Astrocyte of the cerebellum (primary cell): ENCODE measurements at regions not wholly inside any gene's neighbourhood (a gene's known extent, or its start where the extent isn't known, plus 50 kb on each side); places are given as distances from the start of the nearest gene placed in this dataset.
"Not testable (repeated sequence)": the region's sequence is repeated elsewhere in the genome, so short reads cannot be mapped to it uniquely, and the experiment has no call there.

Source experiments
- DNase-seq: peaks from one replicate; pipeline ENCODE4 v3.0.0-alpha.2; 2011; ENCODE audit warnings: low read depth
- H3K4me3 ChIP-seq: 2 replicates; pipeline ENCODE4 v1.5.1; 2011; ENCODE audit warnings: mild to moderate bottlenecking, low read depth, low read length, moderate library complexity
- in situ Hi-C: cut with HindIII; loops from 2 replicates; pipeline ENCODE4 v1.10.0; 2017; ENCODE audit warnings: low sequenced_read_pairs
- TF ChIP-seq, protein P1 (sequence below): IDR thresholded peaks from 2 replicates; pipeline ENCODE4 v1.5.1; 2012; ENCODE audit warnings: low read length, low read depth, moderate library complexity, mild to moderate bottlenecking; ENCODE audit errors: missing control alignments

GRCh38 chr1:182226618-182227017 is 165.0 kb downstream of the GLUL start:
- TF ChIP-seq, protein P1, sequence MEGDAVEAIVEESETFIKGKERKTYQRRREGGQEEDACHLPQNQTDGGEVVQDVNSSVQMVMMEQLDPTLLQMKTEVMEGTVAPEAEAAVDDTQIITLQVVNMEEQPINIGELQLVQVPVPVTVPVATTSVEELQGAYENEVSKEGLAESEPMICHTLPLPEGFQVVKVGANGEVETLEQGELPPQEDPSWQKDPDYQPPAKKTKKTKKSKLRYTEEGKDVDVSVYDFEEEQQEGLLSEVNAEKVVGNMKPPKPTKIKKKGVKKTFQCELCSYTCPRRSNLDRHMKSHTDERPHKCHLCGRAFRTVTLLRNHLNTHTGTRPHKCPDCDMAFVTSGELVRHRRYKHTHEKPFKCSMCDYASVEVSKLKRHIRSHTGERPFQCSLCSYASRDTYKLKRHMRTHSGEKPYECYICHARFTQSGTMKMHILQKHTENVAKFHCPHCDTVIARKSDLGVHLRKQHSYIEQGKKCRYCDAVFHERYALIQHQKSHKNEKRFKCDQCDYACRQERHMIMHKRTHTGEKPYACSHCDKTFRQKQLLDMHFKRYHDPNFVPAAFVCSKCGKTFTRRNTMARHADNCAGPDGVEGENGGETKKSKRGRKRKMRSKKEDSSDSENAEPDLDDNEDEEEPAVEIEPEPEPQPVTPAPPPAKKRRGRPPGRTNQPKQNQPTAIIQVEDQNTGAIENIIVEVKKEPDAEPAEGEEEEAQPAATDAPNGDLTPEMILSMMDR = no peak
- DNase-seq = no peak
- no peak overlapping the region for H3K4me3 ChIP-seq
- in situ Hi-C loops = no loop called here

- DNase-seq, in situ Hi-C loops, H3K4me3 ChIP-seq: not testable (repeated sequence)
Observed at GRCh38 chr1:182225755-182226154, 164.2 kb upstream of the ZNF648 start.

- DNase-seq, H3K4me3 ChIP-seq, in situ Hi-C loops: not testable (repeated sequence)
Observed at GRCh38 chr1:182221990-182222389, 160.5 kb upstream of the ZNF648 start.

DNA sequence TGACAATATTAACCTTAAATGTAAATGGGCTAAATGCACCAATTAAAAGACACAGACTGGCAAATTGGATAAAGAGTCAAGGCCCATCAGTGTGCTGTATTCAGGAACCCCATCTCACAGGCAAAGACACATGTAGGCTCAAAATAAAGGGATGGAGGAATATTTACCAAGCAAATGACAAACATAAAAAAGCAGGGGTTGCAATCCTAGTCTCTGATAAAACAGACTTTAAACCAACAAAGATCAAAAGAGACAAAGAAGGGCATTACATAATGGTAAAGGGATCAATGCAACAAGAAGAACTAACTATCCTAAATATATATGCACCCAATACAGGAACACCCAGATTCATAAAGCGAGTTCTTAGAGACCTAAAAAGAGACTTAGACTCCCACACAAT is 159.9 kb upstream of the ZNF648 start:
- H3K4me3 ChIP-seq, in situ Hi-C loops, DNase-seq: not testable (repeated sequence)

- DNase-seq = no peak
- in situ Hi-C loops = no loop called here
- no peak overlapping the region for H3K4me3 ChIP-seq
- TF ChIP-seq, protein P1 = no peak
Observed at GRCh38 chr1:182217967-182218366, 156.5 kb upstream of the ZNF648 start.

DNA sequence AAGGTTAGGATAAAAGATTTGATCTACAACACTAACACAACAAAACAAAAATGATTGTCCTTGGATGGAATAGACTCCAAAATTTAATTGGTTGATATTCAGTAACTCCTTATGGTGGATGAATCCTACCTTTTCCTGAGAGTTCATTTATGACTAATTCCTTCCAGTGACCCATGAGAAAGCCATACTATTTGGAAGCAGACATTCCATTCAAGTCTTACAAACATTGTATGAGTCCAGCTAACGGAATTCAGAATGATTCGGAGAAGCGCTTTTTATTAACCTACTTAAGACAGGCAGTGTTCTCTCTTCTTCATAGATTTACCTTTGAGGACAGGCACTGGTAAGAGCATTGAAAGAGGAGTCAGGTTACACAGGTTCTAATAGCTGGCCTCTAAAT is 155.6 kb upstream of the ZNF648 start:
- in situ Hi-C loops = no loop called here
- H3K4me3 ChIP-seq = no peak overlapping the region
- no peak for DNase-seq
- TF ChIP-seq, protein P1 = no peak

GRCh38 chr1:182215764-182216163 is 154.3 kb upstream of the ZNF648 start:
- peak; percentile 77 for DNase-seq
- no peak overlapping the region for H3K4me3 ChIP-seq
- in situ Hi-C loops = no loop called here
- TF ChIP-seq, protein P1 = no peak

DNA sequence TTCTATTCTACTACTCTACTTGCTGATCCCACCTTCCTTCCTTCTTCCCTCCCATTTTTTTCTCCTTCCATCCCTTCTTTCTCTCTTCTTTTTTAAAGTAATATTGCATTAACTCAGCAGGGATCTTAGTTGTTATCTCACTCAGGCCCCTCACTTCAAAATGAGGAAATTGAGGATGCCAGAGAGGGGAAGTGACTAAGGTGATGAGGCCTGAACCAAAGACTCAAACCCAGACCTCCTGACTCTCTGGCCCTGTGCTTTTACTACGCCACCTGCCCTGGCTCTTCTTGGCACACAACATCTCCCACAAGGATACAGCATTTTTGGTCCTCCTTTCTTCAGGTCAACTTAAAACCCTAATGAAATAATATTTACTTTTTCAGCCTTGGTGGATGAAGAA is 151.7 kb upstream of the ZNF648 start:
- DNase-seq = no peak
- H3K4me3 ChIP-seq = no peak overlapping the region
- in situ Hi-C loops = no loop called here
- TF ChIP-seq, protein P1 = no peak
